ENCODE measurements at regions not wholly inside any gene's neighbourhood (a gene's known extent, or its start where the extent isn't known, plus 50 kb on each side); places are given as distances from the start of the nearest gene placed in this dataset.

- POLR2A ChIA-PET = no interaction called here
- Histone ChIP-seq H3K9me3 (ENCODE audit: control insufficient read depth in 1 of 2, insufficient read depth in 1 of 2, low read depth in 1 of 2, low read length in 2 of 2) (peaks cover 0 to 4% of the 10 kb centered on the region in 2 experiments; a peak in 2 of 4 replicates), H3K79me2 (ENCODE audit: insufficient read depth, low read length) (no peaks in the 10 kb centered on the region), H3K4me3 (replicated peaks in 1 of 2; ENCODE audit: low read depth in 1 of 2, low read length in 2 of 2) (no peak overlapping the region), H3K9me2 (ENCODE audit: insufficient read depth) (no peaks in the 10 kb centered on the region), H3K4me1 (ENCODE audit: control insufficient read depth in 1 of 2, insufficient read depth in 2 of 2, low read length in 2 of 2) (no peaks in the 10 kb centered on the region), H3K27me3 (ENCODE audit: insufficient read depth, low read length) (no peaks in the 10 kb centered on the region), H4K20me1 (ENCODE audit: insufficient read depth) (no peaks in the 10 kb centered on the region), H3K9ac (ENCODE audit: low read length) (no peak overlapping the region), H3K27ac (ENCODE audit: low read depth, low read length) (no peak overlapping the region), H3K4me2 (ENCODE audit: low read length) (no peak overlapping the region), H3K36me3 (ENCODE audit: control insufficient read depth in 1 of 2, insufficient read depth in 2 of 2, low read length in 2 of 2) (no peaks in the 10 kb centered on the region), H2AFZ (ENCODE audit: low read depth, low read length, poor library complexity, severe bottlenecking) (no peak overlapping the region)
- intact Hi-C loops (cut with micrococcal nuclease) = no loop called here
- CTCF ChIA-PET = no interaction called here
- BruUV-seq (replicated peaks) = no TSS peak
- no peak for TF ChIP-seq ELF1 (IDR thresholded peaks at IDR 0.05; ENCODE audit: borderline replicate concordance, low read depth)
- no peak for TF ChIP-seq ZFX (IDR thresholded peaks at IDR 0.05)
- no peak for TF ChIP-seq RAD21 (IDR thresholded peaks at IDR 0.05; ENCODE audit: low read depth)
- no peak for TF ChIP-seq CTCF (IDR thresholded peaks at IDR 0.05 in 2 of 3, conservative IDR thresholded peaks at IDR 0.05 in 1 of 3; ENCODE audit: borderline replicate concordance in 1 of 3, insufficient read depth in 1 of 3, low read depth in 2 of 3, low read length in 2 of 3)
- TF ChIP-seq YY1 (IDR thresholded peaks at IDR 0.05; ENCODE audit: extremely low read depth, insufficient replicate concordance, low read depth, low read length) = no peak
- no peak for TF ChIP-seq MAX (IDR thresholded peaks at IDR 0.05)
- TF ChIP-seq FOSL1 (IDR thresholded peaks at IDR 0.05; ENCODE audit: low read depth) = no peak
- TF ChIP-seq TCF7L2 (IDR thresholded peaks at IDR 0.05; ENCODE audit: borderline replicate concordance, extremely low read depth, insufficient read depth, insufficient read length) = no peak
- no peak for TF ChIP-seq EZH2phosphoT487 (IDR thresholded peaks at IDR 0.05; ENCODE audit: borderline replicate concordance)
- RAD21 ChIA-PET (ENCODE audit: low non-redundant PET in 1 of 2, low total read pairs in 2 of 2, uncharacterized antibody in 2 of 2, unreplicated experiment in 2 of 2) = no interaction called here
- peak; percentile 27; the same call in 1 of the 2 replicates for ATAC-seq
- no peak for DNase-seq (ENCODE audit: low read depth, low spot score)
These were observed 119.9 kb downstream of the PHETA1 start for GRCh38 chr12:111249018-111249370.
